ENCODE measurements at regions not wholly inside any gene's neighbourhood (a gene's known extent, or its start where the extent isn't known, plus 50 kb on each side); places are given as distances from the start of the nearest gene placed in this dataset.

DNA sequence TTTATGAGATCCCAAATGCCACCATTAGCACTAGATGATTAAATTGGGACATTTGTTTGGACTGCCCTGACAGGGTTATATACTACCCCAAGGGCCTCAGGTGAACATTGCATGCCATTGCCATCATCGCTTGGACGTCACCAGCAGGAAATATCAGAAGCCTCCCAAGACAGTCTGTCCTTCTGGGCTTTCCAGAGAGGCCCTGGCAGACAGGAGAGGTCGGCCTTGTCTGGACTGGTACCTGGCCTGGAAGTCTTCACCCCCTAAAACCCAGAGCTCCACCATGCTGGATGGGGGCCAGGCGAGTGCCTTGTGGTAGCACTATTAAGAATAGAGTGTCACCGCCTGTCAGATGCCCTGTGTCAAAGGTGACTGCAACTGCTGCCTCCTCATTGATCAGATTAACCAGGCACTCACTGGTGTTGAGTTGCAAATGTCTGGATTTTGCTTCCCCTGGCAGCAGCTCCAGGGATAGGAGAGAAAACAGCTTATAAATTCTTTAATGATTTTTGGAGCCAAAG is 324.1 kb upstream of the RASGRP1 start:
- TF ChIP-seq, protein P1, sequence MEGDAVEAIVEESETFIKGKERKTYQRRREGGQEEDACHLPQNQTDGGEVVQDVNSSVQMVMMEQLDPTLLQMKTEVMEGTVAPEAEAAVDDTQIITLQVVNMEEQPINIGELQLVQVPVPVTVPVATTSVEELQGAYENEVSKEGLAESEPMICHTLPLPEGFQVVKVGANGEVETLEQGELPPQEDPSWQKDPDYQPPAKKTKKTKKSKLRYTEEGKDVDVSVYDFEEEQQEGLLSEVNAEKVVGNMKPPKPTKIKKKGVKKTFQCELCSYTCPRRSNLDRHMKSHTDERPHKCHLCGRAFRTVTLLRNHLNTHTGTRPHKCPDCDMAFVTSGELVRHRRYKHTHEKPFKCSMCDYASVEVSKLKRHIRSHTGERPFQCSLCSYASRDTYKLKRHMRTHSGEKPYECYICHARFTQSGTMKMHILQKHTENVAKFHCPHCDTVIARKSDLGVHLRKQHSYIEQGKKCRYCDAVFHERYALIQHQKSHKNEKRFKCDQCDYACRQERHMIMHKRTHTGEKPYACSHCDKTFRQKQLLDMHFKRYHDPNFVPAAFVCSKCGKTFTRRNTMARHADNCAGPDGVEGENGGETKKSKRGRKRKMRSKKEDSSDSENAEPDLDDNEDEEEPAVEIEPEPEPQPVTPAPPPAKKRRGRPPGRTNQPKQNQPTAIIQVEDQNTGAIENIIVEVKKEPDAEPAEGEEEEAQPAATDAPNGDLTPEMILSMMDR (IDR thresholded peaks at IDR 0.05; ENCODE audit: extremely low read depth in 1 of 2, insufficient read depth in 1 of 2, low read depth in 1 of 2, low read length in 2 of 2): no peak
- TF ChIP-seq EZH2 (IDR thresholded peaks at IDR 0.05; ENCODE audit: borderline replicate concordance, low read depth, low read length, severe bottlenecking): no peak
- no peak for TF ChIP-seq POLR2AphosphoS5 (IDR thresholded peaks at IDR 0.05; ENCODE audit: insufficient read depth, low read depth, low read length)
- no peak for TF ChIP-seq MYC (IDR thresholded peaks at IDR 0.05; ENCODE audit: low read depth, low read length)
- TF ChIP-seq POLR2A (IDR thresholded peaks at IDR 0.05; ENCODE audit: low read depth, low read length): no peak
- TF ChIP-seq, protein P2, sequence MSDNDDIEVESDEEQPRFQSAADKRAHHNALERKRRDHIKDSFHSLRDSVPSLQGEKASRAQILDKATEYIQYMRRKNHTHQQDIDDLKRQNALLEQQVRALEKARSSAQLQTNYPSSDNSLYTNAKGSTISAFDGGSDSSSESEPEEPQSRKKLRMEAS (IDR thresholded peaks at IDR 0.05; ENCODE audit: insufficient read depth, insufficient read length): no peak
- no peak for TF ChIP-seq FOS (IDR thresholded peaks at IDR 0.05; ENCODE audit: borderline replicate concordance, insufficient read depth, low read length)
- no peak for TF ChIP-seq GATA2 (IDR thresholded peaks at IDR 0.05; ENCODE audit: insufficient read depth, insufficient read length, low read depth, low read length)
- no peak for TF ChIP-seq JUN (IDR thresholded peaks at IDR 0.05; ENCODE audit: borderline replicate concordance, insufficient read depth, insufficient read length, low read depth)

Measured in endothelial cell of umbilical vein (primary cell).